ENCODE measurements at regions not wholly inside any gene's neighbourhood (a gene's known extent, or its start where the extent isn't known, plus 50 kb on each side); places are given as distances from the start of the nearest gene placed in this dataset.

- TF ChIP-seq CTCF (conservative IDR thresholded peaks at IDR 0.05) = no peak
- H3K4me1 Mint-ChIP-seq = no peaks in the 10 kb centered on the region
- no peaks in the 10 kb centered on the region for H3K9me3 Mint-ChIP-seq
- no peak overlapping the region for H3K27ac Mint-ChIP-seq (ENCODE audit: unreplicated experiment)
- no peak for DNase-seq (ENCODE audit: low read depth, low spot score)
- no peaks in the 10 kb centered on the region for H3K27me3 Mint-ChIP-seq (ENCODE audit: low read depth)
- H3K36me3 Mint-ChIP-seq (ENCODE audit: low read depth) = no peaks in the 10 kb centered on the region
- no peak overlapping the region for H3K4me3 Mint-ChIP-seq
Observed at GRCh38 chr3:164851204-164851603, 227.1 kb downstream of the SI start.

- no peaks in the 10 kb centered on the region for H3K9me3 Mint-ChIP-seq
- TF ChIP-seq CTCF (conservative IDR thresholded peaks at IDR 0.05) = no peak
- no peaks in the 10 kb centered on the region for H3K4me1 Mint-ChIP-seq
- no peak overlapping the region for H3K27ac Mint-ChIP-seq (ENCODE audit: unreplicated experiment)
- H3K4me3 Mint-ChIP-seq = no peak overlapping the region
- no peaks in the 10 kb centered on the region for H3K27me3 Mint-ChIP-seq (ENCODE audit: low read depth)
- H3K36me3 Mint-ChIP-seq (ENCODE audit: low read depth) = no peaks in the 10 kb centered on the region
- DNase-seq (ENCODE audit: low read depth, low spot score) = no peak
Observed at GRCh38 chr3:164848923-164849322, 229.4 kb downstream of the SI start.

GRCh38 chr3:164845739-164846138 lies 232.6 kb downstream of the SI start:
- H3K4me3 Mint-ChIP-seq = no peak overlapping the region
- no peaks in the 10 kb centered on the region for H3K9me3 Mint-ChIP-seq
- TF ChIP-seq CTCF (conservative IDR thresholded peaks at IDR 0.05) = no peak
- H3K4me1 Mint-ChIP-seq = no peaks in the 10 kb centered on the region
- no peaks in the 10 kb centered on the region for H3K36me3 Mint-ChIP-seq (ENCODE audit: low read depth)
- H3K27ac Mint-ChIP-seq (ENCODE audit: unreplicated experiment) = no peak overlapping the region
- no peak for DNase-seq (ENCODE audit: low read depth, low spot score)
- no peaks in the 10 kb centered on the region for H3K27me3 Mint-ChIP-seq (ENCODE audit: low read depth)

- no peak for TF ChIP-seq CTCF (conservative IDR thresholded peaks at IDR 0.05)
- Mint-ChIP-seq H3K4me3 (no peak overlapping the region), H3K9me3 (no peaks in the 10 kb centered on the region), H3K27me3 (ENCODE audit: low read depth) (no peaks in the 10 kb centered on the region), H3K36me3 (ENCODE audit: low read depth) (no peaks in the 10 kb centered on the region), H3K27ac (ENCODE audit: unreplicated experiment) (no peak overlapping the region), H3K4me1 (peaks cover 5% of the 10 kb centered on the region)
- no peak for DNase-seq (ENCODE audit: low read depth, low spot score)
Observed at GRCh38 chr3:164832216-164832615, 246.1 kb downstream of the SI start.

- no peak overlapping the region for H3K4me3 Mint-ChIP-seq
- H3K27me3 Mint-ChIP-seq (ENCODE audit: low read depth) = no peaks in the 10 kb centered on the region
- no peaks in the 10 kb centered on the region for H3K4me1 Mint-ChIP-seq
- TF ChIP-seq CTCF (conservative IDR thresholded peaks at IDR 0.05) = no peak
- no peaks in the 10 kb centered on the region for H3K36me3 Mint-ChIP-seq (ENCODE audit: low read depth)
- no peak overlapping the region for H3K27ac Mint-ChIP-seq (ENCODE audit: unreplicated experiment)
- DNase-seq (ENCODE audit: low read depth, low spot score) = no peak
- H3K9me3 Mint-ChIP-seq = peaks cover 4% of the 10 kb centered on the region
Observed at GRCh38 chr3:164818318-164818717, 260.0 kb downstream of the SI start.

GRCh38 chr3:164814106-164814505 lies 264.2 kb downstream of the SI start:
- TF ChIP-seq CTCF (conservative IDR thresholded peaks at IDR 0.05) = no peak
- H3K36me3 Mint-ChIP-seq (ENCODE audit: low read depth) = no peaks in the 10 kb centered on the region
- peaks cover 4% of the 10 kb centered on the region for H3K9me3 Mint-ChIP-seq
- DNase-seq (ENCODE audit: low read depth, low spot score) = no peak
- no peak overlapping the region for H3K27ac Mint-ChIP-seq (ENCODE audit: unreplicated experiment)
- no peak overlapping the region for H3K4me3 Mint-ChIP-seq
- no peaks in the 10 kb centered on the region for H3K27me3 Mint-ChIP-seq (ENCODE audit: low read depth)
- no peaks in the 10 kb centered on the region for H3K4me1 Mint-ChIP-seq

Measured in neural crest cell (in vitro differentiated cells).